ENCODE measurements at regions not wholly inside any gene's neighbourhood (a gene's known extent, or its start where the extent isn't known, plus 50 kb on each side); places are given as distances from the start of the nearest gene placed in this dataset.

DNA sequence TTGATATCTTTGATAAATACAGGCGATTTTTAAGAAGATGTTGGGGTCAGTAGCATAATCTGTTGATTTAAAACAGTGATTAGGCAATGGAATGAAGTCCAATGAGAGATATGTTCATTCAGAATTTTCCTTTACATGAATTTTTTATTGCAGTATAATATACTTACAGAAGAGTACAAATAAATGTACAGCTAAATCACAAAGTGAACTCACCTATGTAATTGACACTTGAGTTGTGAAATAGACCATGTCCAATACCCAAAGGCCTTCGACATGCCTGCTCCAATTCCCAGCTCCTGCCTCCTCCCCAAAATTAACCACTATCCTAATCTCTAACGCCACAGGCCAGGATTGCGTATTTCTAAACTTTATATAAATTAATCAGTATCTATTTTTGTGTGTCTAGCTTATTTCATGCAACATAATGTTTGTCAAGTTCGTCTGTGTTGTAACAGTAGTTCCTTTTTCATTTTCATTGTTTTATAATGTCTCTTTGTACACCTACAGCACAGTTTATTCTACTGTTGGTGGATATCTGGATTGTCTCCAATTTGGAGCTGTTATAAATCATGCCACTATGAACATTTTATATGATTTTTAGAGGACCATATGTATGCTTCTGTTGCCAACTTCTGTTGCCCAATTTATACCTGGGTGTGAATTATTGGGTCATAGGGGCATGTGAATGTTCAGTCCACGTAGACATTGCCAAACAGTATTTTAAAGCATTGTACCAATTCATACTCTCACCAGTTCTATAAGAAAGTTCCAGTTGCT lies 208.3 kb downstream of the TLE1 start:
- no peak for DNase-seq

- DNase-seq = no peak
Measured at GRCh38 chr9:81479573-81479972, 209.8 kb downstream of the TLE1 start.

GRCh38 chr9:81477669-81478068 lies 211.7 kb downstream of the TLE1 start:
- no peak for DNase-seq

DNA sequence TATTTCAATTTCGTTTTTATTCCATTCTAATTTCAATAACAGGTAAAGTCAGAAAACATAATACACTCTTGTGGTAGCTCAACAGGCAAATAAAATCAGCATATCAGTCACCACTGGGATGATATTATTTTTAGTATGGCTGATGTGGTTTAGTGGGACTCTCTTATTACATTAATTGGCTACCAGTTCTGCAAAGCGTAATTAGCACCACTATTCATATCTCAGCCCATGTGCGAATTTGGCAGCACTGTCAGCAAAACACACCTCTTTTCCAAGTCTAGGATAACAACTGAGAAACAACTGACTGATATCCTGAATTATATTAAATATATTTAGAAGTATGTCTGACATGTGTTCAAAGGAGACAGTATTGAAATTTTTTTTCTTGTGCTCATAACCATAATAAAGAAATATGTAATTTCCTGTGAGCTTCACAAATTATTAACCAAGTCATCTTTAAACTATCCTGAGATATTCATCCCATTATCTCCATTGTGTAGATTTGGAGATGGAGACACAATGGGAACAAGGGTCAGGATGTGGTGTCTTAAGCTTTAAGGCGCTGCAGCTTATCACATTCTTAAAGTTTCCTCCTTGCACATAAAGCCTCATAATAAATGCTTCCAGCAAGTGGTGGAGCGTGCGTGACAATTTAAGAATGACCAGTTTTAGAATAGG lies 212.4 kb downstream of the TLE1 start:
- DNase-seq = no peak

- DNase-seq = no peak
Measured at GRCh38 chr9:81474792-81475191, 214.6 kb downstream of the TLE1 start.

- DNase-seq = no peak
Measured at GRCh38 chr9:81474125-81474524, 215.2 kb downstream of the TLE1 start.

DNA sequence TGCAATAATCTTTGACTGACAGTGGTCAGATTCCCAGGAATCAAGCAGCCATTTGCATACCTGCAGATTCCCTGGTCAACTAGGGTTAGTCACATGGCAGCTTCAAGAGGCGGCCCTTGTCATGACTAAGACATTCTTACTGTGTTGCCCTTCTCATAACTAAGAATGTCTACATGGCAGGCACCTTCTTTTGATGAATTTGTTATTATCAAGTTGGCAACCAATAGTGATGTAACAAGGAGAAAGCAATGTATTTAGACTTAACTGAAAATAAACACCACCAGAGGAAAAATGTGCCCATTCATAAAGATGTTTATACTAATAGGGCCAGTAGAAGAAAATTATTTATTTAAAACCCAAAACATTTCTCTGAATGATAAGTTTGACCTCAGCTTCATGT lies 215.6 kb downstream of the TLE1 start:
- no peak for DNase-seq

- DNase-seq = no peak
Measured at GRCh38 chr9:81473206-81473605, 216.1 kb downstream of the TLE1 start.

DNA sequence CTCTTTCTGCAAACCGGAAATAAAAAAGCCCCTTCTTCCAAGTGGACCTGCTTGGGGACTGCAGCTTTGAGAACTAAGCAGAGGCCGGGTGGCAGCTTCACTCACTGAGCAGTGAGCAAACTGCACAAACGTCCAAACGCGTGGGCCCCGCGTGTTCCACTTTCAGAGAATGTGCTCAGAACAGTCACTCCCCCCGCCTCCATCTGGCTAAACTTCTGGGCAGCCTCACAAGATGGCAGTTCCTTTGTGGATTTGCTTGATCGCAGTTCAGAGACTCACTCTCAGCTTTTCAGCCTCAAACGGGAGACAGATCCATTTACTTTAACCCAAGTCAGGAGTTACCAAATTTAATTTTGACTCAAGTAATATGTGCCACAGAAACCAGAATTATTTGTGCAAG lies 216.6 kb downstream of the TLE1 start:
- no peak for DNase-seq

- DNase-seq = no peak
Measured at GRCh38 chr9:81470864-81471263, 218.5 kb downstream of the TLE1 start.

- no peak for DNase-seq
Measured at GRCh38 chr9:81468084-81468595, 221.2 kb downstream of the TLE1 start.

DNA sequence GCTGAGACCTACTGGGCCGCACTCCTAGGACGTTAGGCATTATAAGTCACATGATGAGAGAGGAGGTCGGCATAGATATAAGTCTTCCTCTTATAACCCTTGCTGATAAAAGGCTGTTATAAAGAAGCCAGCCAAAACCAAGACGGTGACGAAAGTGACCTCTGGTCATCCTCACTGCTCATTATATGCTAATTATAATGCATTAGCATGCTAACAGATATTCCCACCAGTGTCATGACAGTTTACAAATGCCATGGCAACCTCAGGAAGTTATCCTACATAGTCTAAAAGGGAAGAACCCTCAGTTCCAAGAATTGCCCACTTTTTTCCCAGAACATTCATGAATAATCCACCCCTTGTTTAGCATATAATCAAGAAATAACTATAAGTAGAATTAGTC lies 222.4 kb downstream of the TLE1 start:
- DNase-seq = no peak

DNA sequence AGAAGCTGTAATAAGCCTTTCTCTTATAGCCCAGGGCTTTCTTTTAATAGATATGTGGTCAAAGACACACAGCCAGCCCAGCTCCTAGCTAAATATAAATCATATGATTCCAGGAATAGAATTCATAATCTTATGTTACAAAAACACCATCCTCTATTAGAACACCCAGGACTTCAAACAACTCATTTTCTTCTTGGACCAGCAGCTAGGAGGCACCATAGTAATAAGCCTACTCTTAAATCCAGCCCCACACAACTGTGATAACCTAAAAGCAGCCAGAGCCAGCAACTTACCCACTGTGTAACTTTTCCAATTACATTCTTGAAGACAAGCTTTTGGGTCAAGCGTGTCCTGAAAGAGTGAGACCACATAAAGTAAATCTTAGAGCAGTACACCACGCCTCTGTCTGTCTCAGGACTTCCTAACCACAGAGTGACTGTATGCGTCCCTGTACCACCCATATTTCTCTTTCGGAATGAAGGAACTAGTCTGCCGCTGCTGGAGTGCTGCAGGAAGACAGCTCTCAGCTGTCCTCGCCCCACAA lies 223.8 kb downstream of the TLE1 start:
- no peak for DNase-seq

- DNase-seq = no peak
Measured at GRCh38 chr9:81462801-81463200, 226.5 kb downstream of the TLE1 start.

GRCh38 chr9:81461196-81461595 lies 228.2 kb downstream of the TLE1 start:
- no peak for DNase-seq

DNA sequence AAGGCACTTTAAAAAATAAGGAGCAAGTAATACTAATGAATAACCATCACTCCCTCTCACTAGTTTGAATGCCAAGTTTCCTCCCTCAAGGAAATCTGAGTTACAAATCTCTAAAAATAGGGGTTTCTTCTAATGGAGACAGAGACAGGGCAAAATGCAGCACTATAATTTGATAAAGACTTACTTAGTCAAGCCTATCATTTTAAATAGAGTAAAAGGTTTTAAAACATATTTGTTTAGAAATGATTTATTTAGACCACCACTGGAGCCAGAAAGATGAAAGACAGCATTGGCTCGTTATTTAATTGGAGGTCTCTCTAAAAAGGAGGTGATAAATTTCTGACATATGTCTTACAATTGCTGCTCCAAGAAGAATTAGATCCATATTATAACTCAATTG lies 228.7 kb downstream of the TLE1 start:
- no peak for DNase-seq

DNA sequence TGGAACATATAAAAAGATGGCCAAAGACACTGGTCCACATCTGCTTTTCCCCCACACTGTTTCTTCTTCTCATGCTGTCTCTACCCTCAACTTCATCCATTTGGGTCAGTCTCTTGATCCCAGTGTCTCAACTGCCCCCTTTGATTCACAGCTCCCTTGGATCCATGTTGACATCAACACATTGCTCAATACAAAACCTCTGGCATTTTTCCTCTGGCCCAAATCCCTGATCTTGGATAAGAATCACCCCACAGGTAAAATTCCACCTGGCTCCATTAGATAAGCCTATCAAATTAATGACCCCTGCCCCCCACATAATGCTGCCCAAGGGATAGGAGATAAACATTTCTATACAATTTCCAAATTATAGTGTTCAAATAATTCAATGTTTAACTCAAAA lies 229.8 kb downstream of the TLE1 start:
- no peak for DNase-seq

GRCh38 chr9:81456431-81457006 lies 232.8 kb downstream of the TLE1 start:
- DNase-seq = no peak

GRCh38 chr9:81455462-81456219 lies 233.7 kb downstream of the TLE1 start:
- no peak for DNase-seq

GRCh38 chr9:81445331-81445921 lies 243.9 kb downstream of the TLE1 start:
- DNase-seq = no peak

DNA sequence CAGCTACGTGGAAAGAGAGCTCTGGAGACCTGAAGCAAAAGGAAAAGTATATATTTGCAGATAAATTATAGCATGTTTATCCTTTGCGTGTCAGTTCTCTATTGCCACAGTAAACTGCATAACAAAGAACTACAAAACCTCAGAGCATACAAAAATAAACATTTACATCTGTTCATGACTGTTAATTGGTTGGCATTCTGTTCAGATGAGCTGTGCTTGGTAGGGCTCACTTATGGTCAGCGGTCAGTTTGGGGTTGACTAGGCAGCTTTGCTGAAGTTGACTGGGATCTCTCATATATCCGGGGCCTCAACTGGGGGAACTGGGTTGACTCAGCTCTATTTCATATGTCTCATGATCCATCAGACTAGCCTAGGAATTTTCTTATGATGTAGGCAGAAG lies 257.7 kb downstream of the TLE1 start:
- DNase-seq = no peak

- DNase-seq = no peak
Measured at GRCh38 chr9:81430727-81431126, 258.6 kb downstream of the TLE1 start.

DNA sequence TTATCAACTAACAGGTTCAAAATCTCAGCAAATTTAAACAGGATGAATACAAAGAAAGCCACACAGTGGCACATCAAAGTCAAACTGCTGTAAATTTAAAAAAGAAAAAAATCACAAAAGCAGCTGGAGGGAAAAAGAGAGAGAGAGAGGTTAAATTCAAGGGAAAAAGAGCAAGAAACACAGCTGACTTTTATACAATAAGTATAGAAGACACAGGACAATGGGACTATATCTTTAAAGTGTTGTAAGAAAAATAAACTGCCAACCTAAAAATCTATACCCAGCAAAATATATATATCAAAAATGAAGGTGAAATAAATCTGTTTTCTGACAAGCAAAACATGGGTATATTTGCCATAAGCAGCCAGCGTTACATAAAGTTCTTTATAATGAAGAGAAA lies 261.5 kb downstream of the TLE1 start:
- DNase-seq = no peak

Data from T-helper 1 cell (primary cell).